Kasumi-1 (cell line): ENCODE measurements at regions not wholly inside any gene's neighbourhood (a gene's known extent, or its start where the extent isn't known, plus 50 kb on each side); places are given as distances from the start of the nearest gene placed in this dataset.

ENCODE experiments used
- DNase-seq, 2 experiments: peaks; one replicate each; lab custom pipeline; 2025; lab: John Stamatoyannopoulos, UW

DNA sequence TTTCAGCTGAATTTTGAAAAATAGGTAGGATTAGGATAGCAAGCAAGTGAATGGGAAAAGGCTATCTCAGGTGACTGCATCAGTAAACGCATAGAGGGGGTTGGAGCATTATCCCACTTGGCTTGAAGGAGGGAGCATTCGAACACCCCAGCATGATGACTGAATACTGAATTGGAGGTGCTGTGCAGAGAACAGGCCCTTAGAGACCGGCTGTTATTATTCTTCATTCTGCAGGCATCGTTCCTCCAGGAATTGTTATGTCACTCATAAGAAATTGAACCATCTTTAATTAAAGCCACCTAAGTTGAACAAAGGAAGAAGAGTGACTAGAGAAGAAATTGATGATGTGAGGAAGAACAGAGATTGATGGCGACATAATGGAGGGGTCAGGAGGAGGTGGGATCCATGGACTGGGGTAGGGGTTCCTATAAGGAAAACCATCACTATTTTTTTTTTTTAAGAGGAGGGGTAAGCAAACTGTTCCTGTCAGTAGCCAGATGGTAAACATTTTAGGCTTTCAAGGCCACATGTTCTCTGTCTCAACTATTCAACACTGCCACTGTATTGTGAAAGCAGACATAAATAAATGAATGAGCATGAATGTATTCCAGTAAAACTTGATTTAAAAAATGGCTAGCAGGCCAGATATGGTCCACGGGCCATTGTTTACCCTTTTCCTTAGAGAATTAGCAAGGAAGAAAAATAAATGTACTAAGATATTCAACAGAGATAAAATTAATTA, 264.7 kb upstream of the TAC1 start:
- DNase-seq: no peak

DNA sequence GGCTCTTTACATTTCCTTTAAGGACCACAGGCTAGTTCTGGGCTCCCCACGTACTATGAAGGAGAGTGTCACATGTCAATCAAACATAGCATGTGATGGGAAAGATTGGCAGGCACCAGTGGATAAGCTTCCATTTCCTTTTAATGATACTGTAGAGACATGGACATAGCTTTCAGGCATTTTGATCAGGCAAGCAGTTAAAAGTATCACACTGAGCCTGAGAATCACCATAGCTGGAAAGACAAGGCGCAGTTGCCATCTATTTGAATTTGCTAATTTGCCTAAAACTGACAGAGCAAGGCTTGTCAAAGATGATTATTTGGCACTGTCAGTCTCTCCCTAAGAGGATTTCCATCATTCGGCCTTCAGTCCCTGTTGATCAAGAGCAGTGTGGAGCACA, 263.4 kb upstream of the TAC1 start:
- no peak for DNase-seq

DNA sequence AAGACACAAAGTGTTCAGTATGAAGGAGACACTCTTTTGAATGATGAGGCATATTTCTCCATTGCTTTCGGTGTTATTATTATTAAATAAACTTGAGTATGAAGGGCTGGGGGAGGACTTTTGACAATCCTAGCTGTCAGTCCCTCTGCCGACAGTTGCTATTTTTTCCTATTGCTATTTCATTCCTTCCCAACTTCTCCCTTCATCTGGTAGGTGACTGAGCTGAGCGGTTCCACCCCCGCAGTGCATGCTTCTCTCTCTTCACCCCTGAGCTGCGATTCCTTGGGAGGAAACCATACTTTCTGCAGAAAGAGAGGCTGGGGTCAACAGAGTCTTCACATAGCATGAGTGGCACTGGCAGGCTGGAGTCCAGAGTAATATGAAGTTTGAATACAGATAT, 261.2 kb upstream of the TAC1 start:
- DNase-seq: no peak

DNA sequence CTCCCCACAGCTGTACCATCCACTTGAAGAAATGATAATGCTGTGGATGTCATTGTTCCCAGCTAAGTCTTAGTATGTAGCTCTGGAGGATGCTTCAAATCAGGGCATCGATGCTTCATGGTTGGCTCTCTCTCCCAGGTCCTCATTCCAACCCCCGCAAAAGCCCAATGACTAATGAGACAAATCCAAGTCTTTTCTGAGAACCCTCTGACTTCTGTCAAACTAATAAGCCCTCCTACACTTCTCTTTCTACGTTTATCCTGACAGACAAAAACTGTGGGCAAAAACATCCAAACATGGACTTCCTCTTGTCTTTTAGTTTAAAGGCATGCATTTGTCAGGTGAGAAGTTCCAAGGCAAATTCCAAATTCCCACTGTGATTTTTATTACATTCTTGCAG, 260.4 kb upstream of the TAC1 start:
- no peak for DNase-seq

DNA sequence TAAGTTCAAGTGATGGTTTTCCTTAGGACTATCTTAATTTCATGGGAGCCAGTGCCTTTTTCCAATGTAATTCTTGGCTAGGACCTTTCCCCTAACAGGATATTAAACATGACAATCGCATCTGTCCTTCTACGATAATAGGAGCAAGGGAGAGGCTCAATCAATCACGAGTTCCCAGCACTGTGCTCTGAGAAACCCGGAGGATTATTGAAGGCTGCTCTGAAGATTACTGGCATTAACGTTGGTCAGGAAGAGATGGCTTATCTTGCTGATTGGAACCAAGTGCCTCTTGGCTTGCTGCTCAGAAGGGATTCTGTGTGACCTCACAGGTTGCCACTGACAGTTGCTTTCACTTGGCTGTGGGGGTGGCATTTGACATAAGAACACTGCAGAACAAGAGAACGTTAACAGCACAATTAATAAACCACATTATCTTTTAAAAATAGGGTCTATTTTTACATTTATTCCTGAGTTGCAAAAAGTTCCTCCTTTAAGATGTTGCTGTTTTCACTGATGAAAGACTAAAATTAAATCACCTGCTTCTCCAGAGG, 252.1 kb upstream of the TAC1 start:
- no peak for DNase-seq

DNA sequence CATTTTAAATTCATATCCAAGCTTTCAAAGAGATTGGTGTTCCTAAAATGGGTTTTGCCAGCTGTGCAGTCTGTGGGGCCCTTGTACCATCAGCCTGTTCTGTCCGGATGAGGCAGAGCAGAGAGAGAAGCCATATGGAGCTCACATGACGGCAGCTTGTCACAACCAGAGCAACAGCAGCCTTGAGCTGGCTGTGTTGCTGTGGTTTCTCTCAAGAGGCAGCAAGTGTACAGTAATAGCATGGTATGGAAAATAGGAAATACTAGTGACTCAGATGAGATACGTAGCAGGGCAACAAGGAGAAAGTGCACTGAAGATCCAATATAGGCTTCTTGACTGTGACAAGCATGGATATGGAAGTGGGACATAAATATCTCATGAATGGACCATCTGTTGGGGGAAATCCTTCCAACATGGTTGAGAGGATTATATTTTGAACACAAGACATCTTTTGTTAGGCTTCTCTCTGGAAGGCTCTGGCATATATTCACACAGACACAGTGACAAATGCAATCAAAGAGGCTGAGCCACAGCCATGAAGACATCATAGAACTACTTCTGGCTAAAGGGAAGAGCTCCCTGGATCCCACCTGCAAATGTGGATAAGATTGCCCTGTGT, 251.0 kb upstream of the TAC1 start:
- DNase-seq: peak in 1 of 2 experiments; percentile 1

DNA sequence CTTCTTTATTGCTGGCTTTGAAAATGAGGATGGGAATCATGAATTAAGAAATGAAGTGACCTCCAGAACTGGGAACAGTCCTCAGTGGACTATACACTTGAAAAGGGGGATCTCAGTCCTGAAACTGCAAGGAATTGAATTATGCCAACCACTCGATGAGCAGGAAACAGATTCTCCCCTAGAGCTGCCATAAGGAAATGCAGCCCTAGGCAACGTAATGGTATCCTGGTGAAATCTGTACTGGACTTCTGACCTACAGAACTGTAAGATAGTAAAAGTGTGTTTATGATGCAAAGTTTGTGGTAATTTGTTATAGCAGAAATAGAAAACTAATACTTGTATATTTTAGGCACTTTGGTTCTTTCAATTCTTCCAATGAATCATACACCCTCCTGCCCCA, 236.4 kb upstream of the TAC1 start:
- DNase-seq: no peak

DNA sequence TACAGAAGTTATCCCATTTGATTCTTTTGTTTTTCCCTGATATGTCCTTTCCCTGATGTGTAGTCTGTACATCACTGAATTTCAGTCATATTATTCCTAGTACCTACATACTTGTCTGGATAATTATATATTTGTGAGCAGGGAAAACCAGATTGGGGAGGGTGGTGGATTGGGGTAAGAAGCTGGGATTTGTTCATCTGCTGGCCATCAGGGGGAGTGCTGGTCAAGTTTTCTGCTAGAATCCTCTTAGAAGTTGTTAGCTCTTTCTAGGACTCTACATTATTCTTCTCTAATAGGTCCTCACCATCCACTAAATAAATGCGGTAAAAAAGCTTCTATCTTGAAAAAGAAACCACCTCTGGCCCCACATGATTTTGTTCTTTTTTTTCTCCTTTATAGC, 232.7 kb upstream of the TAC1 start:
- peak; percentile 23 to 36 for DNase-seq

DNA sequence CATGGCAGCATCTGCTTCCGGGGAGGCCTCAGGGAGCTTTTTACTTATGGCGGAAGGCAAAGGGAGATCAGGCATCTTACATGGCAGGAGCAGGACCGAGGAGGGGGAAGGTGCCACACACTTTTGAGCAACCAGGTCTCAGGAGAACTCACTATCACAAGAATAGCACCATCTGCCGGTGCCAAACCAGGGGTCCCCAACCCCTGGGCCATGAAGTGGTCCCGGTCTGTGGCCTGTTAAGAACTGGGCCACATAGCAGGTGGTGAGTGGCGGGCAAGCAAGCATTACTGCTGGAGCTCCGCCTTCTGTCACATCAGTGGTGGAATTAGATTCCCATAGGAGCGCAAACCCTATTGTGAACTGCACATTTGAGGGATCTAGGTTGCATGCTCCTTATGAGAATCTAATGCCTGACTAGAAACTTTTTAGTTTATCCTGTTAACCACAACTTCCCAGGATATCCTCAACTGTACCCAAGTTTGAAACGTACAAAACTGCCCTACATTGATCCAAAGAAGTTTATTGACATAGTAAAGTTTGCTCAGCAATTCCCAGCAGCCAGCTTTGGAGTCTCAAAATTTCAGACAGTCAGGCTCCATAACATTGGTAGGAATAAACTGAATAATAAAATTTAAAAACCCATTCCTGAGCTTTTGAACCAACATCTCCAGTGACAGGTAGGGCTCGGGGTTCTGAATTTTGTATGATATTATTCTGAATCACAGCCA, 228.4 kb upstream of the TAC1 start:
- no peak for DNase-seq

DNA sequence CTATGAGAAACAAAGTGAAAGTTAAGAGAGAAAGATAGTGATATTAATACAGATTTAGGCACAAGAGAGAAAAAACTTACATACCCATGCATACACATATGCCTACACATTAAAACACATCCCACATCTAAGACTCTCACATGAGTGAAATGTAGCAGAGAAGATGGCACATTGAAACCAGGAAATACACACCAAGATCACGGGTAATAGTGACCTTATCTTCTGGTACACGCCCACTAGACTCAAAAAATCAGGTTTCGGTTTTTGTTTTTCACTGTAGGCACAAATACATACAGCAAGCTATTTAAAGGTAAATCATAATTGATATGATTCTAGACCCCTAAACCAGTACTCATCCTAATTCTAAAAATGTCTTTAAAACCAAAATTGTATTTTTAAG, 225.2 kb upstream of the TAC1 start:
- DNase-seq: no peak

DNA sequence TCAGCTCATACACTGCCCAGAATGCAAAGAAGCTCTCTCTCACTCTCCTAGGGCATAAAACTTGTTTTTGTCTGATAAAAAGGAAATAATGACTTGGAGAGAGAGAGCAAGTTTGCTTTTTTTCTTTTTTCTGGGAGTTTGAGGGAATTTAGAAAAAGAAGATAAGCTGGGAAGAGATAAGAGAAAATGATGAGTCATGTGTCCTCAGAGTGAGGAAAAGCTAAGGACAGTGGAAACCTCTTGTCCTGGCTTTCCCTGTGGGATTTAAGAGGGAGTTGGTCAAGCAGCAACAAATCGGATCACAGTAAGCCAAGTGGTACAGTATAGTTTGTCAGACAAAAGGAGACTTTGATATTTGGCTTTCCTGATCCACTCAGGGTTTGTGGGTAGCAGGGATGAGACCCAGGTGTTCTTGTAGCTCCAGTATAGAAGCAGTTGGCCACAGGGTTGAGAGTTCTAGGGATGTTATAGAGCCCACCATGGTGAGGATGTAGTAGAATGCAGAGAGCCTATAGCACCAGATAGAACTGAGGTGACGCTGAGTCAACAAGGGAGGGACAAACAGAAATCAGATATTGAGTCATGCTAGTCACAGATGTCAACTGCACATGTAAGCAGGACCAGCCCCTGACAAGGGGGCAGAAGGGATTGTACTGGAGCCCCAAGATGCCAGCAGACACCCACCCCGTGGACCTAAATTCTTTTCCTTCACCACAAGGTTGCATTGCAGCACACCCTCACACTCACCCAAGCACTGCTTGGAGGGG, 219.3 kb upstream of the TAC1 start:
- no peak for DNase-seq

DNA sequence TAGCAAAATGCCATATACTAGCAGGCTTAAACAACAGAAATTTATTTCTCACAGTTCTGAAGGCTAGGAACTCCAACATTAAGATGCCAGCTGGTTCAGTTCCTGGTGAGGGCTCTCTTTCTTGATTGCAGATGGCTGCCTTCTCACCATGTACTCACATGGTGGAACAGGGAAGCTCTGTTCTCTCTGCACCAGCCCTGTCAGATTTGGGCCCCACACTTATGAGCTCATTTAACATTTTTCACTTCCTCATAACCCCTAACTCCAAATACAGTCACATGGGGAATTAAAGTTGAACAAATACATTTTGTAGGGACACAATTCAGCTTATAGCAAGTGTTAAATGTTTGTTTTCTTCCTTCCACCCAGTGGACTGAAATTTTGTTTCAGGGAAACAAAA, 218.6 kb upstream of the TAC1 start:
- DNase-seq: no peak

DNA sequence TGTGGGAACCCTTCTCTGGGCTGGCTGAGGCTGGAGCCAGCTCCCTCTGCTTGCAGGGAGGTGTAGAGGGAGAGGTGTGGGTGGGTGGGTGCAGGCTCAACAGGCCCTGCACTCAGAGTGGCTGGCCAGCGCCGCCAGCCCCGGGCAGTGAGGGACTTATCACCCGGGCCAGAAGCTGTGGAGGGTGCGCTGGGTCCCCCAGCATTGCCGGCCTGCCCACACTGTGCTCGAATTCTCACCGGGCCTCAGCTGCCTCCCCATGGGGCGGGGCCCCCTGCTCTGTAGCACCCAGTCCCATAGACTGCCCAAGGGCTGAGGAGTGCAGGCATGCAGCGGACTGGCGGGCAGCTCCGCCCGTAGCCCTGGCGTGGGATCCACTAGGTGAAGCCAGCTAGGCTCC, 190.7 kb upstream of the TAC1 start:
- no peak for DNase-seq

DNA sequence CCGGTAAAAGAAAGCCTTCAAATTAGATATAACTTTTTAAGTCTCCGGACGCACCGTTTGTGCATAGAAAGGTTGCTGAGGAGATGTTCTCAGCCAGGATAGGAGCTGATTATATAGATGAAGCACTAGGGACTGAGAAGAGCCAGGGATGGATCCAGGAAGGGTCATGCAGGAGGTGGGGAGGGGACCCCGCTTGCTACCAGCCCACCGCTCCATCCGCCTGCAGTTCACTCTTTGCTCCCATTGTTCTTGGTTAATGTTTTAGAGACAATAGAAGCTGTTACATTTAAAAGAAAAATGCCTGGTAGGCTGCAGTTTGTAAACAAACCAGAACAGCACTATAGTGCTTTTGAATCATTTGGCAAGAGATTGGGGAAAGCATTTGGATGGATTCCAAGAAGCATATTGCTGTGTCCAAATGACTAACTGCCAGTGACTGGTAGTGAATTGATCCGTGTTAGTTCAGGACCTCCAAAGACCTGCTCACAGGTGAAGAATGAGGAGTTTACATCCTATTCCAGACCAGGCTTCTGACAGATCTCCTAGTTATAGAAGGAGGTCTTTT, 175.9 kb upstream of the TAC1 start:
- no peak for DNase-seq

DNA sequence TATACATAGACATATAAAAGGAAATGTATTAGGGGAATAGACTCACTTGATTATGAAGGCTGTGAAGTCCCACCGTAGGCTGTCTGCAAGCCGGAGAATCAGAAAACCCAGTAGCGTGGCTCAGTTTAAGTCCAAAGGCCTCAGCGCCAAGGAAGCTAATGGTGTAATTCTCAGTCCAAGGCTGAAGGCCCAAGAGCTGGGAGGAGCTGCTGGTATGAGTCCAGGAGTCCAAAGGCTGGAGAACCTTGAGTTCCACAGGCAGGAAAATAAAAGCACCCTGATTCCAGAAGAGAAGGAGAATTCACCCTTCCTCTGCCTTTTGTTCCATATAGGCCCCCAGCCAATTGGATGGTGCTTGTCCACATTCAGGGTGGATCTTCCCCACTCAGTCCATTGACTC, 166.2 kb upstream of the TAC1 start:
- no peak for DNase-seq

DNA sequence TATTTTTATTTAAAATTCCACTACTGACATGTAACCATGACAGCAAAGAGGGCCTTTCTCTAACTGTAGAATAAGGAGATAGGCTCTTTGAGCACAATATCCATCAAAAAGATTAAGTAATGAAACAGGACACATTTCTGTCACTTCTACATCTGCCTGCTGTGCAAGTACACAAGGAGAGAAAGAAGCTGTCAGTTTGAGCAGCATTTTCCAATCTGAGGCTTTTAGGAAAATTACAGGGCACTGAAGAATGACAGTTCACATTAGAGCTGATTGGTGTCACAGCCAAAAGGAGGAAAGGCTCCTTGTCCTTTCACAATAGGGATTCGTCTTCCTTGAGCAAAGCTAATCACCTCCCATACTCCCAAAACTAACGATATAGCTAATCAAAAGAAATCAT, 158.8 kb upstream of the TAC1 start:
- DNase-seq: no peak

DNA sequence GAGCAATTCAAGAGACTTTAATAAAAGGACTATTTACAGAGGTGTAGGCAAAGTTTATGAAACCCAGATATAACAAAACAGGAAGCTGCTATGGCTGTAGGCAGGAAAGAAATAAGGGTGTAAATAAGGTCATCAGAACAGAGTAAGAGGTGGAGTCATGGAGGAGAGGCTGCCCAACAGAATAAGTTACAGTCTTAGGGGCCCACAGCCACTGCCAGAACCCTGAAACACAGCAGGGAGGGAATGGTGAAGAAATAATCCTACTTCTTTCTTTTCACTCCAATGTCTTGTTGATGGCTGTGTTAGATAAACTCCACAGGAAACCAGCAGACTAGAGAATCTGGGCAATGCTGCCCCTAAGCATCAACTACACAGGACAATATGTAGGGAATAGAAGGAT, 155.8 kb upstream of the TAC1 start:
- no peak for DNase-seq

DNA sequence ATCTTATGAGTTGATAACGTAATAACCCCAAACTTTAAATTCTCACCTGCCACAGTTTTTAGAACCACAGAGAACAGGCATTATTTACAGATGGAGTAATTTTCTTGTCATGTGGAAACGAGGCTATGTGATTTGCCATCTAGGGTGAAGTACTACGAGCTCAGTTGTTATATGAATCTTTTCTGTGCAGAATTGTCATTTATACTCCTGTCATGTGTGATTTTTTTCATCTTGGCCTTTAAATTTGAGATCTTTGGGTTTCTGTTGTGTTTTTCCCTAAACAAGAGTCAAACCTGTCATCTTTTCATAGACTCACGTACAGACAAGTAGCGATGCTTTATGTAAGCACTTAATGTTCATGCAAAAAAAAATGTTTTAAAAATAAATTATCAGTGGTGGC, 153.7 kb upstream of the TAC1 start:
- DNase-seq: no peak

DNA sequence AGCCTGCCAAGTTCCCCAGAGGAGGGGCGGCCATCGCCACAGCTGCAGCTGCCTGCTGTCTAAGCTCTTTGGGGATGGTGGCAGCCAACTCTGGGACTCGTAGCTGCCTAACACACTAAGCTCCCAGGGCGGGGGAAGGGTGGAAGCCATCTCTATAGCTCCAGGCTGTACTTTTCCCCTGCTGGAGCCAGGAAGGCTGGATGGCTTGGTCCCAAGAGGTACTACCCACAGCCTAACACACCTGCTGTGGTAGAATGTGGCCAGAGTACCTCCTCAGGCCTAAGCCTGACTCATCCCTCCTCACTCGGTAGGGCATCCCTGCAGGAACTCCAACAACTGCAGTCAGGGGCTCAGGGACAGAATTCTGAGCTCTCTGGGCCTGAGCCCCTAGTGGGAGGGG, 151.7 kb upstream of the TAC1 start:
- DNase-seq: no peak

DNA sequence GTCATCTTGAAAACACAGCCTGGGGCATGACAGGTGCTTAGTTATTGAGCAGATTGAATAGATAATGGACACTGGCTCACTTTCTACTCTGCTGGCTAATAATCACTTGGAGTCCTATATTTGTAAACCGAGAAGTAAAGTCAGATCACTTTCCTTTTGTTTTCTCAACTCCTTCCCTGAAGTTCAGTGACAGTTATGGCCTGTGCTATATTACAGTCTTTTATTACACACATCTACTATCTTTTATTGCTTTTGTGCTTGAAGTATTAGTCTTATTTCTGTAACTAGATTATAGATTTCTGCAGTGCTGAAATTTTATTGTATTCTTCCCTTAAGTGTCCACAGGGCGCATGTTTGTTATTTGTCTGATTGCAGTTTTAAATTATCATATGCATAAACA, 136.4 kb upstream of the TAC1 start:
- no peak for DNase-seq

DNA sequence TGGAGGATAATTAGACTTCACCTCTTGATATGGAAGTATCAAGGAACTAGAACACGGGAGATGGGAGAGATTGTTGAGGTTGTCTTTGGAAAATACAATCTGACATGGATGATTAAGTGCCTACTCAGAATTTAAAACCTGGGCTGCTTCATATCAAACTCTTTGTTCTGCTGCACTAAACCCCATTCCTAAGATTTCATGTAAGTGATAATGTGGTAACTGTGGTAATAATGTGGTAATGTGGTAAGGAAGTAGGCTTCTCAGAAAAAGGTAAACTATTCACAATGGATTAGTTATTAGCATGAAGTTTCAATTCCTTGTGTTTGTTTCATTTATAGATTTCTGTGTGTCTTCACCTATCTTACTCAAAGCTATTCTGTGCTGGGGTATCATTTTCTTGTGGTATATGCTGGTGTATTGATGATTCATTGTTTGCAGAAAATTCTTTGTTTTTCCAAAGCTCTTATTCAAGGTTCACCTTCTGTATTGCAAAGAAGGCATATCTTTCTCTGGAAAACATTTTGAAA, 129.9 kb upstream of the TAC1 start:
- DNase-seq: no peak

DNA sequence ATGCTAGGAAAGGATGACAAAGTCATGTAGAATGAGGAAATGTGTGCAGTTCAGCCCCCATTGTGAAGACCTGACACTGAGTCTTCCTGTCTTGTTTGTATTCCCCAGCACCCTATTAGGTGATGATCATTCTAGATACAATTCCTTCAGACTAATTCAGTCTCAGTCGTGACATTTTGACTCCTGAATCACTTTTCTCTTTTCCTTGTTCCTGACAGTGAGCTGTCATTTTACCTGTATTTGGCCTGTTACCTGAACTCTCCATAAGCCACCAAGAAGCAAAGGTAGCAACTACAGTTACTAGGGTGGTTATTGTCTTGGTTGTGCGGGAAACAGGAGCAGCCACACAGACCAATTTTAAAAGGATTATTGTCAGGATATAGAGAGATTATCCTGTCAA, 111.4 kb upstream of the TAC1 start:
- DNase-seq: no peak
